Inflammatory macrophage treated with lipopolysaccharide for 1 hour (primary cell): ENCODE measurements at regions not wholly inside any gene's neighbourhood (a gene's known extent, or its start where the extent isn't known, plus 50 kb on each side); places are given as distances from the start of the nearest gene placed in this dataset.

Source experiments
- DNase-seq, 2 donors: peaks; one replicate each; pipeline ENCODE4 v3.0.0-alpha.2; 2020 to 2022

DNA sequence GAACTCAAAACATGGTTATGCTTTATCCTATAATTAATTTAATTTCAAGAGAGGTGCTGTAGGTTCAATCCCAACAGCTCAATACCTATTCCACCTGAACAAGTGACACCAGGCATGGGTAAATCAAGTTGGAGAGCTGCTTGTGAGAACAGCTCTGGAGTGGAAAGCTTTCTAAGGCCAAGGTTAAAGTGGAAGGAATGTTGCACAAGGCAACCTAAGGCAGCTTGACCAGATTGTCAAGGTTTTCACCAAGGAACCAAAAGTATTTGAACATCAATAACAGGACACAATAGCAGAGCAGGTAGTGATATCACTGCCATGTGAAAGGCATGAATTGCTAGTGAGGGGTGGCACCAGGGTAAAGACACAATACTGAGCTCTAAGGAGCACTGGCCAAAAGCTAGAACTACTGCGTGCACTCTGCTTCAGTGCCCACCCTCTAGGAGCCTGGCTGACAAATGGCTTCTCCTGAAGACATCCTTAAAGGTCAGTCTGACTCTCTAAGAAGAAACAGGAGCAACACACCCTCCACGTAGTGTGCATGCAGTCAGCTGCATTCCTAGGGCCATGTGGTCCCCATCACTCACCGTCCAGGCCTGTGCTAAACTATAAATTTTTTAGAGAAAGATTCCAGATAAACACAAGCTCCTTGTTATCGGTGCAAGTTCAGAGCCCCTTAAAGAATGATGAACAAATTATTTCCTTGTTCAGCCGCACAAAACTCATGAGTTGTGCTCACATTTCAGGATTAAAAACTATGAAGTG lies 677.7 kb upstream of the KLF4 start:
- DNase-seq, result no peak

DNA sequence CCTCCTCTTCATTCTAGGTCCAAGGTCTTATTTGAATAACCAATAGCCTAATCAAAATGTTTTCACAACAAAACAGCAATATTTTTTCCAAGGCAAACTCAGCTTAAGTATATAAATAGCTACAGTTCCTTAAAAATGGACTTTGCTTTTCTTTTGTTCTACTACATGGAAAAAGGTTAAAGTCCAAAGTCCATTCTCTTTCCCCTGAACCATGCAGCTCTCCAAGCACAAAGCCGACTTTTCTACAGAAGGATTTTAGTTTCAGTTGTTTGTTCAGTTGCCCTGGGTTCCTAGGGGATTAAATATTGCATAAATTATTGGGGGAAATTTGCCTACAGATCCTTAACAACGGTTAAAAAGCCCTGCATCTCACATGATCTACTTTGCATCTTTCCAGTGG lies 677.0 kb upstream of the KLF4 start:
- DNase-seq, result no peak

DNA sequence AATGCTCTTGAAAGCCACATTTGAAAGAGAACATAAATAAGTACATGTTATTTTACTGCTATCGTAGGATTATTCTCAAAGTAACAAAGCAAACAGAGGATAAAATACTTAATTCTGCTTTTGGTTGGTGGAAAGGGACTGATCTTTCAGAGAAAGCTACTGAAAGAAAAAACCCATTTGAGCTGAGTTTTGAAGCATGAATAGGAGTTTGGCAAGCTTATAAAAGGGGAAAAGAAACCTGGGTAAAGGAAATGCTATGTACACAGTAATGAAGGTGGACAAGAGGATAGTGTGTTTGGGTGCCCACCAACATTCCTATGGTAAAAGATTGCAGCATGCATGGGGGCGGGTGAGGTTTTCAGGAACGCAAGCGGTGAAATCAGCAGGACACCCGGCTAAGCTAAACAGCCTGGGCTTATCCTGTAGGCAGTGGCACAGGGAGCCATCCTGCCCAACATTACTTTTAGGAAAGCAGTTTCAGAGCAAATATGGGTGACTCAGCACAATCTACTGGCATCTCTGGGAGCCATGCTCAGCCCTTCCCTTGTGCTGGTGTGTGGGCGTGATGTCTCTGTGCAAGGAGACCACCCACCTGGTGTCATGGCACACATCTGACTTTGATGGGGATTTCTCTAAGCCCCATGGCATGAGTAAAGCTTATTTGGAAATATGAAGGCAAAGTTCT lies 673.9 kb upstream of the KLF4 start:
- peak; percentile 15 to 79 for DNase-seq

DNA sequence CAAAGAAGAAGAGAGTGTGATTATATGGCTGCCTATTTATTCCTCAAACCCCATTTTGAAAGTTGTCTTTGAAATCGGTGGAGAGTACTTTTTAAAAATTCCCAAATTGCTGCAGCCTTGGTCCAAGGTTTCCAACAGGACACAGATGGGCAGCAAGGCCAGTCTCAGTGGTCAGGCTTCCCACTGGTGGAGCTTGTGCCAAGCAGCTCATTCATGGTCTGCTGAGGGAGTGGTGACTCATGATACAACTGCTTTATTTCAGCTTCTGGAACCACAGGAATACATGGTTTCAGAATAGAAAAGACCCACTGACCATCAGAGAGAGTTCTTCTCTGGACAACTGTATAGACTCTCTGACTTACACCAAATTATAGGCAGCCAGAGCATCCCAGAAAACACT lies 673.1 kb upstream of the KLF4 start:
- DNase-seq, result peak in 1 of 2 donors; percentile 17

DNA sequence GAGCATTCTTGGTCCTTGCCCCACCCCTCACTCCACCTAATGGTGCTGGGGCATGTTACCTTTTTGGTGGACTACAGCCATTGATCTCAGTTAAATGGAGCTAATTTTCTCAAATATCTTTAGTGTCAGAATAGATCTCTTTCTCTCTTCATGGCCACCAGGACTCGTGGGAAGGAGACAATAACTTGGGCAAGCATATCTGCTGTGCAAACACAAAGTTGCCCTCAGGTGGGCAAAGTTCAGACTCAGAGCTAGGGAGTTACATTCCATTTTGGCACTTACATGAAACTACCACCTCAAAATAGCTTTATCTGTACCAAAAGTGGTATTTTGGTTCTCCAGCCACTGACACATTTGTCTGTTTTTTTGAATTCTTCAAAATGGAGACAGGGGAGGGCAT lies 671.9 kb upstream of the KLF4 start:
- no peak for DNase-seq

DNA sequence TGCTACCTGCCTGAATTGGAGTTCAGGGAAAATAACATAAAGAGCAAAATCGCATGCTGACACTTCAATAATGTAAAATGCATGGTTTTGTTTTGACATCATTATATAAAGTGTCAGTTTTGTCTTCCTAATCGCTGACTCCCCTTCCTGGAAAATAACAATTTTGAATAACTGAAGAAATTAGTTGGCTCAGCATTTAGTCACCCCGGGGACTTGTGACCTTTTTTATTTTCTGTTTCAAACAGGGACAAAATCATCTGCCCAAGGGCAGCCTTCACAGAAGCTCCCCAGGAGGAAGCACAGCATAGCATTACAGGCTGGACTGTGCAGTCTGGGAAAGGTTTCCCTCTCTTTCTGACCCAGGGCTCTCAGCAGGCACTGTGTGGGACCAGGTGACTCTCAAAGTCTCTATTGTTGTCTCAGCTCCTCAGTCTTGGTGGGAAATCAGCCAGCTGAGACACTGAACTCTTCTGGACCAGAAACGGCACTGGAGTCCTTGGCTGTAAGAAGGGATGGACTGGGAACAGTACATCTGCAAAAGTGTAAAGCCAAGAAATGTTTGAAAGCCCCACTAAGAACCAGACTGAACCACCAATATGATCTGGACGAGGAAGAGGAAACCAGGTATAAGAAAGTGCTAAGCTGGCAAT lies 671.3 kb upstream of the KLF4 start:
- no peak for DNase-seq

DNA sequence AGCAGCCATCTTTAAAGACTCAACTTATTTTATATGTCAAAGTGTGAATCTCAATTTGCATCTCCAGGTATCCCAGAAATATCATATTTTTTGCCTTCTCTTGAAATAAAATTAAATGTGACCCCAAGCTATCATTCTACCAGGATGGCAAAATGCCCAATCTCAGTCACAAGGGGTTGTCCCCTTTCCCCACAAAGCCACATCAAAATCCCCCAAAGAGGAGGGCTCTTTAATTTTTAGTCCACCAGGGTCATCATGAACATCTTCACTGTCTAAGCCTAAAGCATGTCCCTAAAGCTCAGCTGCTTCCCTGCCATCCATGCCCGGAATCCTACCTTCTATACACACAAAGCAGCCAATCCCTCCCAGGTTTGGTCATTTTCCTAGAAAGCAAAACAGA lies 670.5 kb upstream of the KLF4 start:
- DNase-seq, result no peak

DNA sequence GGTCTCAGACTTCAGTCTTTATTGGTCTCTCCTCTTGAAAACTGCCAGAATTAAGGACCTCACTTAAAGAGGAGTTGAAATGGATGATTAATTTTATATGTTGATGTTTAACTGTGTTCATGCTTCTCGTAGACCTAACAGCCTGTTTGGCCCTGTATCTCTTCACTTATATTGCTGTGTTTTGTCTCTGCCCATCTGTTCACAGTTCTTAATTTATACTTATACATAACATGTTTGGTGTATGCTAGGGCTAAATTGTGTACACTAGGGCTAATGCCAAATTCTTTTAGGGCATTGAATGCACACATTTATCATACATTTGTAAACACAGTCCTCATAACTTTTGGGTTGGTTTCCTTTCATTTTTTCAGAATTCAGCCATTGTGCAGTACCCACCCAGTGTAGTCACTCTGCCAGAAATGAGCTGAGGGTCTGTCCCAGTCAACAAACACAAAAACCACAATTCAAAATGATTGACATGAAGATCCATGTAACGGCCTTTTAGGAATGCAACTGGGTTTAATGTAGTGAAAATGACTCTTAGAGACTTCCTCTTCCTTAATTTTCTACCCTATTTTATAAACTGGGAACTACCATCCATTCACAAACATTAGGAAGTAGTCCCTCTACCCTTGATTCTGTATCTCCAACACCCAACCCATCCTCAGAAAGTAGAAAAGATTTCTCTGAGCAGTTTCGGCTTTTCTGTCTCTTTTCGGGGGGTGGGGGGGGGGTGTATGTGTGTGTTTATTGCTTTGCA lies 668.8 kb upstream of the KLF4 start:
- DNase-seq, result peak in 1 of 2 donors; percentile 25

DNA sequence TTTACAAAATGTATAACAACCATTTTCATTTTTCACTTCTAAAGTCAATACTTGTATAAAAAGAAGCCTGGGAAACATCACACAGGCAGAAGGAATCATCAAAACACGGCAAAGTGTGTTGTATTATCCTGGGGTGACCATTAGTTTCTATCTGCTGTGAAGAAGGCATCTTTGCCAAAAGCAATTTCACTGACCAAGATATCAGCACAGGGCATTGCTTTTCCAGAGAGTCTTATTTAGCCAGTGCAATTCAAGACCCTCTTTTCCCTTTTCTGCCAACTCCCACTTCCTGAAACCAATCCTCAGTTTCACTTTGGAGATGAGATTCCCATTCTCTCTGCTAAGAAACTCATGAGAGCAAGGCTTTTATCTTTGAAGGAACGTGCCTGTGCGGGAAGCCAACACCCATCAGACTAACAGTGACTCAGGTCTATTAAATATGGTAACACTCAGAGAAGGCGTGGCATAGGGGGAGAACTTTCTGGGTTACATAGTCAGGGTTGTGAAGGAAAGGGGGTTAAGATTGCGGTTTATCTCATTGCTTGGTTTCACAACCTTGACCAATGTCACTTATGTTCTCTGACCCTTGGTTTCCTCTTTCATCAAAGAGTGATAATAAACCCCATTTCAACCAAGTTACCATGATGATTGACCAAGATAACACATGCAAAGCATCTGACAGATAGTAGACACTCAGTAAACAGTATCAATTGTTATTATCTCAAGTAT lies 666.9 kb upstream of the KLF4 start:
- DNase-seq, result peak; percentile 56 to 59

DNA sequence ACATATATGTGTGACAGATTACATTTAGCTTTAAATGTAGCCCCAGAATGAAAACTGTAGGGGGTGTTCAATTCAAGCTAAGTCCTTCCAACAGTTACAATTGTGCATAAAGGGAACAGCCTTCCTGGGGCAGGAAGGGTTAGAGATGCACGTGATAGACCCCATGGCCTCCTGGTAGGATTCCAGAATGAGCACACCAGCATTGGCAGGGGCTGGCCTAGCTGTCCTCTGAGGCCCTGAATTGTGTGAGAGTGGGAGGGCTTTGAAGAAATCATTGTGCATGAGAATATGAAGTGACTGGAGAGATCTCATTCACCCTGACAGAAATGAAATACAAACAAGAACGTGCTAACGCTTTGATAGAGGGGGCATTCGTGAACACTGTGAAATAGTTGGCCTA lies 663.8 kb upstream of the KLF4 start:
- no peak for DNase-seq

DNA sequence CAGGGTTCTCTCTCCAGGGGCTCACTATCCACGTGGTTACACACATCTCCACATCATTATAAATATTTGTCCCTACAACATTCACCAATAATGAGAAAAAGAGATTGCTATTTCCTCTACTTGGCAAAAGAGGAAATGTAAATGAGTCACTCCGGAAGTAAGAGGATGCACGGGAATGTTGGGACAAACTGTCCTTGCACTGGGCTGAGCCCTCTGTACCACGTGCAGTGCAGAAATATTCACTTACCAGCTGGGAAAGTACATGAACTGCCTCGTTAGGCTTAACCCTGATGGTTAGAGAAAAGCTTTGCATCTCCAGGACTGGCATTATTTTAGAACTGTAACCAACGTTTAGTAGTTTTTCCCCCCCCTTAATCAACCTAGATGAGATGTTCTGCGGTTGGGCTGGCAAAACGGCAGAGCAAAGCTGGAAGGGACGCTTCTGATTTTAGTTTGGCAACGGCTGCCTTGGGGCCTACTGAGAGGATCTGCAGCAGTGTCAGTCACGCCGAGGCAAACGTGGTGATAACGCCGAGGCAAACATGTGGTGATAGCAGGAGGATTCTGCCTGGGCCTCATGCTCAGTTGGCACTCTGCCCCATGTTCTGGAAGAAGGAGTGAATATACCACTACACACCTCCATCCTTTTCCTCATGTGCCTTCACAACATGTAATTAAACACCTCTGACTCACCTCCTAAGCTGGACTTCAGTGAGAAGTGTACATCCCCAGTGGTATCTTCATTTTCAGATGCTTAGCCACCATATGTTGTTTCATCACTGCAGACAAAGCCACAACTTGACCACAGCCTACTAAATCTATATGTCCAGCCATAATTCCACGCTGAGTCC lies 661.4 kb upstream of the KLF4 start:
- DNase-seq, result peak; percentile 24 to 54

DNA sequence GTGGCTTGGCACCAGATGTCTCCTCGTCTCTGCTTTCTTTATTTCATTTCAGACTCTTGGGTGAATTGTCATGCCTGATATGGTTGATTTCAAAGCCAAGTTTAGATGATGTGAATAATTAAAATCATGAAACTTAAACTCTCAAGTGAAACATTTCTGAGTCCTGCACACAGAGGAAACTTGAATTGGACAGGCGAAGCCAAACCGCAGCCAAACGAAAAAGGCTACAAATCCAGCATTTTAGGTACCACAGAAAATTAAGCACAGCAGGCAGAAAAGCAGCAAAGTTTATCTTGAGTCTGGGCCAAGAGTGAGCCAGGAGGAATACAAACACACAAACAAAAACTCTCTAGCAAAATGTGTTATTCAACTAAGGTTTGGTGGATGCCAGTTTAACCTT lies 659.8 kb upstream of the KLF4 start:
- no peak for DNase-seq

DNA sequence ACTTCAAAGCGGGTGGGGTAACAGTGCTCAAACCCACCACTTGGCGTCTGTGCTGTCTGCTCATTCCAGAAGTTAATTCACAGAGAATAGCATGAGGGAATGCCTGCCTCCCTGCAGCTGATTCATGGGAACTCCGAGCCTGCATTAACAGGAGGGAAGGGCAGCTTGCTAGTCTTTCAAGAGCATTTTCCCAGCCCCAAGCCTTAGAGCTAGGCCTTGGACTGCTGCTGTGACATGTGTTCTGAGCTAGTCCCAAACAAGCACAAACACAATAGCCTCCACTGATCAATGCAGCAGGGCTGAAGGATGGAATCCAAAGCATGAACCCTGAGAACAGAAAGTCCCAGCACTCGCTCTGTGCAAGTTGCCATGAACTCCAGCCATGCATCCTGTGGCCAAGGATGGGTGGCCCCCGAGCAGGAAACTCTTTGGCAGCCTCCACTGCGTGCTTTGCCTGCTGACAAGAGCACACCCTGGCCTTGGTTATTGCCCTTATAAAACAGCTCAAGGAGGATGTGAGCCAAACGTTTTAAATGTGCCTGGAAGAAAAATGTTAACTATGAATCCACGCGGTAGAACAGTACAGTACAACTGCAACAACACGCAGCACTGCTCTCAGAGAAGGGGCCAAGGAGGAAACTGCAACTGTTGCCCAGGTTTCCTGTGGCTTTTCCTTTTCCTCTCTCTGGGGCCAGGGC lies 653.1 kb upstream of the KLF4 start:
- no peak for DNase-seq

DNA sequence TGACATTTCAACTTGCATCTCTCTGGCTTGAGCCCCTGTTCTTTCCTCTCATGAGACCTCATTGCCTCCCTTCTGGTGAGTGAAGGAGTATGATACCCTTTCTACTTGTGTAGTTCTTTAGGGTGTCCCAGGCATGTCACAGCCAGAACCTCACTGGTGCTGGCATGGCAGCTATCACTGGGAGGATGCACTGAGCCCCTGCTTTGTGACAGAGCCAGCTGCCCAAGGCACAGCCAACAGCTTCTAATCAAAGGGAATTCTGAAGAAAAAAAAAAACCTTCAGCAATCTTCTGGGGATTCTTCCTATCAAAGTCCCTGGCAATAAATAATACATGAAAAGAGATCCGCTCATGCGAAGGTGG lies 652.6 kb upstream of the KLF4 start:
- no peak for DNase-seq

DNA sequence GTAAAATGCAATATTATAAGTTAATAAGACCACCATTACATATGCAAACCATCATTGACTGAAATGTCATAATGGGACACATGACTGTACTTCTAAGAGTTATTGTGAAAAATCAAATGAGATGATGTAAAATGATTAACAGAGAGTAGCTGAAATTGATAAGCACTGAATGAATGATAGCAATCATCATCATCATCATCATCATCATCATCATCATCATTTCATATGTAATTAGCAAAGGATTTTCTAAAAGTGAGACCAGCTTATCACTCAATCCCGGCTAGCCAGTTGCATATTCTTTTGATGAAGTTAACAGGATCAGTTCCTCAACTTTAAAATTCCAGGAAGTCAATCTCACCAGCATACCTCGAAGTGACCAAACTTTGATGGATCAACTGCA lies 650.3 kb upstream of the KLF4 start:
- no peak for DNase-seq

DNA sequence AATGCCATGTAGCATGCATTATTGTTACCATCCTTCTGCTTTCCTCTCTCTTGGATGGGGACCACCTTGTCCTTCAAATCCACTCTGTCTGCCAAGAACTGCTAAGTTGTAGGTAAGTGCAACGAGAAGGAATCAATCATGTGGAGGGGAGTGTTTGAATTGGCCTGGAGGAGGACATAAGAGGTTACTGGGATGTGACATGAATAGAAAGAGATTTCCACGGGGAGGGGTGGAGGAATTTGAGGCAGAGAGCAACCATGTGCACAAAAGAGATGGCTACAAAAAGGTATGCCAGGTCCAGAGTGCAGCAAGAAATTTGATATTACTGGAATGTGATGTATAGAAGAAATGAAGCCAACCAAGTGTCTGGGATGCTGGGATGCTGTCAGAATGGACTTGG lies 648.9 kb upstream of the KLF4 start:
- no peak for DNase-seq

DNA sequence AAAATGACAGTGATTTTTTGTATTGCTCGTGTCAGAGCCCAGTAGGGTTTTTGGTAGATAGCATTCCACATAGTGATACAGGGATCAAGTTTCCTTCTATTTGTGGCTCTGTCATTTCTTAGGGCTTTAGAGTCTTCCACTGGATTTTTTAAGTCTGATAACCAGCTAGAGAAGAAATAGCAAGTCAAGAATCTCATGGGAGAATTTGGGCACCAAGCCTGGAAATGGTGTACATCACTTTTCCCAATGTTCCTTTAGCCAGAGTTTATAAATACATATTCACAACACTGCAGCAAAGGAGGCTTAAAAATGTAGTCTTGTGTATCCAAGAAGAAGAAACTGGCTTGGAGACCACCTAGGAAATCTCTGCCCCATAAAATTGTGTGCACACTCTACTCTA lies 647.1 kb upstream of the KLF4 start:
- DNase-seq, result no peak

DNA sequence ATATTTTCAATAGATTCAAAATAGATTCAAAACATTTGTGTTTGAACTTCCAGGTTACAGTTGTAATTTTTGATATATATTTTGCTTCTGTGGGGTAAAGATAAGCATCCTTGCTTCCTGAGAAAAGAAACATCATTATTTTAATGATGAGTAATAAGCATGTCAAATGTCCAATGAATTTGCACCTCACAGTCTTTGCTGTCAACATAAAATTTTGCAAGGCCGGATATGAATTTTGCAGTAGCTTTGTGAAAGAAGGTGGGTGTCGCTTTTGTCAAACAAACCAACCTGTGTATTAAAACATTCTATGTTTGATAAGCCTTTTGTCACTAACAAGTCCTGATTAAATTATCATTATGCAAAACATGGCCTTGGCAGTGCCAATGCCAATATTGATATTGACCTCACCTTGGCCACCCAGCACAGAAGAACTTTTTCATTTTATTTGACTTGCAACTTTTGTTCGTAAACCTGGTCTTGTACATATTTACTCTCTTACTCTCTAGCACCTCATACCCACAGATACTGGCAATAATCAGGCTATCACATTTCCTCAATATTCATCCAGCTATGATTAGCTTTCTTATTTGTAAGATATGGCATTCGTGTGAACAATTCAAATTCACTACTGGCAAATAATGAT lies 645.0 kb upstream of the KLF4 start:
- DNase-seq, result no peak

DNA sequence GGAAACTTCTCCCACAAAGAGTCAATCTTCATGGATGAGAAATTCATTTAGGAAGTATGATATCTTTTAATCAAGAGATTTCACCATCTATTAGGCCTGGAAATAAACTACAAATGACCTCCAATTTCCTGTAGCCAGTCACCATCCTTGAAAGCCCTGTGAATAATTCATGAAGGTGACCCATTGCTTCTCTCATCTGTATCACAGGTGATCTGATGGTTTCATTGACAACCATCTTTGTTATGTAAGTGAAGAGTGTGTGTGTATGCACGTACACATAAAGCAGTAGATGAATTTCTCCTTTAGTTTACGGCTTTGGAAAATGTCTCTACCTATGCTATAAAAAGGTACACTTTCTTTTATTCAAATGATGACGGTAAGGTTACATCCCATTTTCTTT lies 644.1 kb upstream of the KLF4 start:
- DNase-seq, result no peak

DNA sequence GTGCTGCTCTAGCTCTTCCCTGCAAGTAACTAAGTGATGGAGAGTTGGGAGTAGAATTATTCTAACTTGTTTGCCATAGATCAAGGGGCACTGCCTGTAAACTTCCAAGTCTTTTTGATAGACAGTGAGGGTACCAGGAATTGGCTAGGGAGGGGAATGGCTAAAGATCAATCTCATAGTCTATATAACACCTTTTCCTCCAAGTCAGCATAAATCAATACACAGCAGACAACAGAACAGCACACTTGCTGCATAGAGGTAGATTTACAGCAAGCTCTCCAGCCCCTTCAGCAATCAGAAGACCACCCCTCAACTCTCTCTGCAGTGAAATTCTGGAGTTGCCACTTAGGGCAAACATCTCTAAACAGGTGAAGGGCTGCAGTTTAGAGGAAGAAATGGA lies 643.5 kb upstream of the KLF4 start:
- no peak for DNase-seq

DNA sequence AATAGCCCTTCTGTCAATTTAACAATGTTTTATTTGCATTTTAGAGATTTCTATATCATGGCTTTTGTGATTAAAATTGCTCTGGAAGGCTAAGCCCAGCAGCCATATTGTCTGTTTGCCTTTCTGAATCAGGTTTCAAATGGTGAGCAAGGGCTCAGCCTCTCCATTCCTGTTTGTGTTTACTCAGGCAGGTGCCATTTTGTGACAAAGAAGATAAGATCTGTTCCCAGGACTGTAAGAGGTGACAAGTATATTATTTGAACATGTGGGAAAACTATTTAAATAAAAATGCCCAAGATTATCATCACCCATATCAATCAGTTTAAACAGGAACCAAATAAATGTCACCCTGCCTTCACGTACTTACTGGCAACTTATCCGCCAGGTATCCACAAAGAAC lies 641.3 kb upstream of the KLF4 start:
- no peak for DNase-seq
